Panc1 (cell line): ENCODE measurements at regions not wholly inside any gene's neighbourhood (a gene's known extent, or its start where the extent isn't known, plus 50 kb on each side); places are given as distances from the start of the nearest gene placed in this dataset.

Experiments used
- CTCF ChIP-seq: fragments of 450-650 bp; IDR thresholded peaks from 2 replicates; pipeline ENCODE4 v1.5.1; 2017; ENCODE audit warnings: mild to moderate bottlenecking
- SIN3A ChIP-seq: IDR thresholded peaks from 2 replicates; pipeline ENCODE4 v1.6.1; 2012; ENCODE audit warnings: low read depth, mild to moderate bottlenecking, low read length, moderate library complexity, borderline replicate concordance; ENCODE audit not compliant: insufficient read depth

- TF ChIP-seq SIN3A (no peak), CTCF (no peak)
Measured at GRCh38 chr3:1468145-1468544, 375.3 kb downstream of the CNTN6 start.
